PFSK-1 (cell line): ENCODE measurements at regions not wholly inside any gene's neighbourhood (a gene's known extent, or its start where the extent isn't known, plus 50 kb on each side); places are given as distances from the start of the nearest gene placed in this dataset.

Source experiments
- POLR2AphosphoS5 ChIP-seq: IDR thresholded peaks from 2 replicates; pipeline ENCODE4 v1.6.1; 2012; ENCODE audit warnings: low read depth, mild to moderate bottlenecking, control low read depth, low read length, moderate library complexity
- REST ChIP-seq, 2 experiments: IDR thresholded peaks; 2 replicates each; pipeline versions ENCODE4 v1.6.1 to v1.8.0; 2011 to 2012; ENCODE audit warnings: low read depth in 2 of 2, low read length in 2 of 2, control low read depth in 1 of 2, inconsistent platforms in 1 of 2, mild to moderate bottlenecking in 1 of 2, moderate library complexity in 1 of 2; ENCODE audit not compliant: insufficient read depth in 1 of 2

GRCh38 chr6:2327591-2327990 is 82.2 kb upstream of the GMDS start:
- TF ChIP-seq POLR2AphosphoS5 (no peak), REST (IDR thresholded peaks at IDR 0.05; ENCODE audit: insufficient read depth in 1 of 2, low read depth in 2 of 2, low read length in 2 of 2) (no peak)
